GM18867 (cell line): ENCODE measurements at regions not wholly inside any gene's neighbourhood (a gene's known extent, or its start where the extent isn't known, plus 50 kb on each side); places are given as distances from the start of the nearest gene placed in this dataset.

Experiments
- ATAC-seq: cut with Tn5 transposase; IDR thresholded peaks from one replicate; pipeline ENCODE4 v1.9.1; 2021; ENCODE audit warnings: mild to moderate bottlenecking, moderate library complexity; ENCODE audit not compliant: unreplicated experiment

- ATAC-seq: no peak
These were observed 330.2 kb downstream of the C16orf95 start for GRCh38 chr16:86986809-86987487.

- no peak for ATAC-seq
These were observed 329.2 kb downstream of the C16orf95 start for GRCh38 chr16:86987746-86988670.

GRCh38 chr16:86988920-86989696 is 328.1 kb downstream of the C16orf95 start:
- no peak for ATAC-seq

- no peak for ATAC-seq
These were observed 326.7 kb downstream of the C16orf95 start for GRCh38 chr16:86990451-86990850.

GRCh38 chr16:86991679-86992078 is 325.5 kb downstream of the C16orf95 start:
- ATAC-seq: no peak

- no peak for ATAC-seq
These were observed 324.6 kb downstream of the C16orf95 start for GRCh38 chr16:86992587-86992986.

GRCh38 chr16:86993426-86994110 is 323.6 kb downstream of the C16orf95 start:
- ATAC-seq: no peak

- no peak for ATAC-seq
These were observed 323.0 kb downstream of the C16orf95 start for GRCh38 chr16:86994215-86994614.

- no peak for ATAC-seq
These were observed 322.5 kb downstream of the C16orf95 start for GRCh38 chr16:86994651-86995171.

- ATAC-seq: no peak
These were observed 321.7 kb downstream of the C16orf95 start for GRCh38 chr16:86995456-86995855.

GRCh38 chr16:86996081-86996480 is 321.1 kb downstream of the C16orf95 start:
- ATAC-seq: no peak

- no peak for ATAC-seq
These were observed 320.1 kb downstream of the C16orf95 start for GRCh38 chr16:86997058-86997457.

GRCh38 chr16:86998196-86999001 is 318.8 kb downstream of the C16orf95 start:
- no peak for ATAC-seq

- no peak for ATAC-seq
These were observed 317.2 kb downstream of the C16orf95 start for GRCh38 chr16:87000001-87000400.

GRCh38 chr16:87002717-87003413 is 314.3 kb downstream of the C16orf95 start:
- ATAC-seq: no peak

- no peak for ATAC-seq
These were observed 313.8 kb downstream of the C16orf95 start for GRCh38 chr16:87003414-87003755.

GRCh38 chr16:87006021-87006420 is 311.2 kb downstream of the C16orf95 start:
- ATAC-seq: no peak

- ATAC-seq: no peak
These were observed 310.1 kb downstream of the C16orf95 start for GRCh38 chr16:87006789-87007745.
